H1 (cell line): ENCODE measurements at regions not wholly inside any gene's neighbourhood (a gene's known extent, or its start where the extent isn't known, plus 50 kb on each side); places are given as distances from the start of the nearest gene placed in this dataset.

ENCODE experiments used
- CTCF ChIA-PET: fragments of 300-600 bp; sonication (Branson Sonifier 250); formaldehyde crosslinking; loops from one replicate; lab custom pipeline; 2021; ENCODE audit not compliant: partially characterized antibody; lab: Charles Lee
- POLR2A ChIA-PET: fragments of 300-600 bp; sonication (Branson Sonifier 250); formaldehyde crosslinking; loops from one replicate; lab custom pipeline; 2021; ENCODE audit warnings: inconsistent platforms; ENCODE audit not compliant: partially characterized antibody; lab: Charles Lee
- DNase-seq, 2 experiments: peaks; one replicate each; pipeline versions ENCODE4 v3.0.0 to v3.0.0-alpha.2; 2010 to 2022; ENCODE audit warnings: low spot score in 2 of 2, low read depth in 1 of 2, mixed read lengths in 1 of 2
- FAIRE-seq: peaks from 2 replicates; lab custom pipeline; 2011; peaks lifted over from hg19 to GRCh38; lab: Jason Lieb, UNC
- H2AFZ ChIP-seq: 2 replicates; pipeline ENCODE4 v1.8.1; 2012; ENCODE audit warnings: low read length, inconsistent platforms
- H2AK5ac ChIP-seq: 2 replicates; pipeline ENCODE4 v1.6.1; 2013; ENCODE audit warnings: low read depth, low read length
- H2BK120ac ChIP-seq: replicated peaks from 2 replicates; pipeline ENCODE3; 2013; ENCODE audit warnings: low read depth, low read length, inconsistent platforms
- H2BK12ac ChIP-seq: 2 replicates; pipeline ENCODE4 v1.6.1; 2013; ENCODE audit warnings: low read depth, low read length
- H2BK15ac ChIP-seq: 2 replicates; pipeline ENCODE4 v1.6.1; 2013; ENCODE audit warnings: low read length
- H2BK20ac ChIP-seq: 2 replicates; pipeline ENCODE4 v1.6.1; 2013; ENCODE audit warnings: low read length
- H2BK5ac ChIP-seq: 2 replicates; pipeline ENCODE4 v1.6.1; 2013; ENCODE audit warnings: low read depth, low read length
- H3K14ac ChIP-seq: 2 replicates; pipeline ENCODE4 v1.6.1; 2013; ENCODE audit warnings: inconsistent platforms; ENCODE audit not compliant: insufficient read length
- H3K18ac ChIP-seq: 2 replicates; pipeline ENCODE4 v1.6.1; 2013; ENCODE audit warnings: low read length; ENCODE audit errors: extremely low read depth
- H3K23ac ChIP-seq: 2 replicates; pipeline ENCODE4 v1.6.1; 2013; ENCODE audit warnings: inconsistent platforms; ENCODE audit not compliant: insufficient read length
- H3K23me2 ChIP-seq: 2 replicates; pipeline ENCODE4 v1.6.1; 2013; ENCODE audit warnings: low read depth, low read length
- H3K27ac ChIP-seq: 2 replicates; pipeline ENCODE4 v1.6.1; 2011; ENCODE audit warnings: low read depth, low read length, inconsistent platforms
- H3K27me3 ChIP-seq, 4 experiments: replicated peaks in 1 of 4; 1 replicate in 1 of 4; 2 replicates in 3 of 4; pipeline versions ENCODE4 v1.6.1 to v1.8.1; 2011 to 2013; ENCODE audit warnings: low read length in 3 of 4, mild to moderate bottlenecking in 3 of 4, inconsistent platforms in 2 of 4, mixed read lengths in 2 of 4, moderate library complexity in 1 of 4; ENCODE audit not compliant: control insufficient read depth in 3 of 4, insufficient read depth in 3 of 4; ENCODE audit errors: extremely low read depth in 1 of 4
- H3K36me3 ChIP-seq, 4 experiments: 2 replicates each; pipeline versions ENCODE4 v1.6.1 to v1.8.1; 2011 to 2013; ENCODE audit warnings: mild to moderate bottlenecking in 4 of 4, low read length in 3 of 4, moderate library complexity in 2 of 4, control low read depth in 1 of 4, inconsistent platforms in 1 of 4; ENCODE audit not compliant: insufficient read depth in 4 of 4, control insufficient read depth in 2 of 4
- H3K4ac ChIP-seq: replicated peaks from 2 replicates; pipeline ENCODE3; 2013; ENCODE audit warnings: low read length, low read depth, mixed read lengths, inconsistent platforms; ENCODE audit not compliant: insufficient read length
- H3K4me1 ChIP-seq, 4 experiments: replicated peaks in 1 of 4; 1 replicate in 1 of 4; 2 replicates in 3 of 4; pipeline versions ENCODE4 v1.6.1 to v1.8.1; 2011 to 2013; ENCODE audit warnings: low read length in 3 of 4, inconsistent platforms in 2 of 4, mixed read lengths in 1 of 4; ENCODE audit not compliant: insufficient read depth in 4 of 4, control insufficient read depth in 3 of 4
- H3K4me2 ChIP-seq, 2 experiments: 2 replicates each; pipeline versions ENCODE4 v1.6.1 to v1.8.1; 2011 to 2013; ENCODE audit warnings: low read depth in 2 of 2, low read length in 2 of 2, control low read depth in 1 of 2, inconsistent platforms in 1 of 2, mild to moderate bottlenecking in 1 of 2; ENCODE audit not compliant: insufficient read depth in 1 of 2
- H3K4me3 ChIP-seq, 4 experiments: fragments of 200-600, 300-600 bp in 1 of 4; sonication (generic), shearing (Covaris generic), sonication (Bioruptor Twin) in 1 of 4; 2 replicates each; pipeline versions ENCODE4 v1.5.1 to v1.8.1; 2011 to 2016; ENCODE audit warnings: low read length in 4 of 4, low read depth in 3 of 4, control low read depth in 2 of 4, inconsistent platforms in 2 of 4, mild to moderate bottlenecking in 2 of 4, mixed read lengths in 1 of 4, moderate library complexity in 1 of 4; ENCODE audit not compliant: insufficient read depth in 2 of 4; ENCODE audit errors: extremely low read depth in 1 of 4
- H3K56ac ChIP-seq: replicated peaks from 2 replicates; pipeline ENCODE3; 2013; ENCODE audit warnings: low read depth, mild to moderate bottlenecking, mixed read lengths, low read length, inconsistent platforms; ENCODE audit not compliant: insufficient read length
- H3K79me1 ChIP-seq: 2 replicates; pipeline ENCODE4 v1.6.1; 2013; ENCODE audit warnings: low read depth, low read length, control low read depth
- H3K79me2 ChIP-seq, 2 experiments: 2 replicates each; pipeline versions ENCODE4 v1.6.1 to v1.8.1; 2012 to 2013; ENCODE audit warnings: low read length in 2 of 2, mild to moderate bottlenecking in 2 of 2, inconsistent platforms in 1 of 2; ENCODE audit not compliant: insufficient read depth in 2 of 2, control insufficient read depth in 1 of 2
- H3K9ac ChIP-seq, 4 experiments: replicated peaks in 1 of 4; 1 replicate in 1 of 4; 2 replicates in 3 of 4; pipeline versions ENCODE4 v1.6.1 to v1.8.1; 2011 to 2013; ENCODE audit warnings: low read depth in 3 of 4, low read length in 3 of 4, control low read depth in 2 of 4, mild to moderate bottlenecking in 2 of 4, moderate library complexity in 2 of 4, inconsistent platforms in 1 of 4; ENCODE audit errors: extremely low read depth in 1 of 4
- H3K9me3 ChIP-seq, 2 experiments: 2 replicates each; pipeline versions ENCODE4 v1.6.1 to v1.8.1; 2012 to 2013; ENCODE audit warnings: mild to moderate bottlenecking in 2 of 2, moderate library complexity in 2 of 2, control low read depth in 1 of 2, inconsistent platforms in 1 of 2, low read depth in 1 of 2, low read length in 1 of 2, mixed read lengths in 1 of 2; ENCODE audit not compliant: insufficient read depth in 2 of 2
- H4K20me1 ChIP-seq, 2 experiments: replicated peaks in 1 of 2; 2 replicates each; pipeline versions ENCODE3 to v1.8.1; 2011 to 2013; ENCODE audit warnings: inconsistent platforms in 2 of 2, low read length in 2 of 2, mild to moderate bottlenecking in 1 of 2; ENCODE audit not compliant: insufficient read depth in 2 of 2, control insufficient read depth in 1 of 2
- H4K5ac ChIP-seq: 2 replicates; pipeline ENCODE4 v1.6.1; 2013; ENCODE audit warnings: low read length, low read depth, mixed read lengths, inconsistent platforms; ENCODE audit not compliant: insufficient read length
- H4K8ac ChIP-seq: 2 replicates; pipeline ENCODE4 v1.8.0; 2013; ENCODE audit warnings: mild to moderate bottlenecking, moderate library complexity, low read length, inconsistent platforms; ENCODE audit not compliant: insufficient read depth; ENCODE audit errors: extremely low read depth
- H4K91ac ChIP-seq: replicated peaks from 2 replicates; pipeline ENCODE3; 2013; ENCODE audit warnings: low read length, mixed read lengths, inconsistent platforms; ENCODE audit not compliant: insufficient read length
- JUN ChIP-seq: IDR thresholded peaks from 2 replicates; pipeline ENCODE4 v1.6.1; 2011; ENCODE audit warnings: low read depth, mild to moderate bottlenecking, improper control_type of control experiment, low read length
- USF2 ChIP-seq: IDR thresholded peaks from 2 replicates; pipeline ENCODE4 v1.6.1; 2011; ENCODE audit warnings: low read length, improper control_type of control experiment
- WGBS, 2 experiments: shearing (Covaris generic) in 1 of 2; methylation state at CpG; one replicate each; pipeline versions ENCODE4 v1.1.6 to v1.1.7; 2013 to 2015; ENCODE audit warnings: low lambda C conversion rate in 2 of 2, mixed read lengths in 2 of 2, inconsistent platforms in 1 of 2, low coverage in 1 of 2, missing lambda C conversion rate in 1 of 2; ENCODE audit not compliant: insufficient replicate concordance in 2 of 2, insufficient coverage in 1 of 2, insufficient read length in 1 of 2; ENCODE audit errors: extremely low coverage in 1 of 2, missing lambda C conversion rate in 1 of 2; 5-methylcytosine and 5-hydroxymethylcytosine counted together

GRCh38 chr2:67891642-67892041 lies 171.2 kb downstream of the C1D start:
- H3K9me3 ChIP-seq, result no peaks in the 10 kb centered on the region
- H3K23ac ChIP-seq, result no peak overlapping the region
- H3K56ac ChIP-seq, result no peak overlapping the region
- H2BK120ac ChIP-seq, result no peak overlapping the region
- no peak overlapping the region for H4K8ac ChIP-seq
- FAIRE-seq, result no peak
- no peak overlapping the region for H3K4me2 ChIP-seq
- H3K14ac ChIP-seq, result no peak overlapping the region
- no peak overlapping the region for H3K9ac ChIP-seq
- H2BK20ac ChIP-seq, result no peak overlapping the region
- peaks cover 0 to 6% (median 4%) of the 10 kb centered on the region in 4 experiments; a peak in 6 of 7 replicates for H3K4me1 ChIP-seq
- no peak overlapping the region for H3K18ac ChIP-seq
- no peaks in the 10 kb centered on the region for H4K20me1 ChIP-seq
- H2AFZ ChIP-seq, result no peak overlapping the region
- no peak overlapping the region for H3K27ac ChIP-seq
- H4K91ac ChIP-seq, result no peak overlapping the region
- no peaks in the 10 kb centered on the region for H3K23me2 ChIP-seq
- no peak overlapping the region for H2AK5ac ChIP-seq
- no peak for DNase-seq
- H4K5ac ChIP-seq, result no peak overlapping the region
- ChIA-PET POLR2A (no interaction called here), CTCF (no interaction called here)
- no peak overlapping the region for H3K4ac ChIP-seq
- no peak overlapping the region for H2BK15ac ChIP-seq
- no peak overlapping the region for H2BK12ac ChIP-seq
- H3K4me3 ChIP-seq, result no peak overlapping the region
- H2BK5ac ChIP-seq, result no peak overlapping the region
- no peaks in the 10 kb centered on the region for H3K36me3 ChIP-seq
- WGBS, 2 experiments, result 81% methylated on average over 1 of the region's 1 CpG; no CpG with 5 or more reads in 1 of the 2 experiments
- H3K79me1 ChIP-seq, result no peaks in the 10 kb centered on the region
- no peaks in the 10 kb centered on the region for H3K79me2 ChIP-seq
- peaks cover 0 to 2% (median 0%) of the 10 kb centered on the region in 4 experiments; a peak in 3 of 7 replicates for H3K27me3 ChIP-seq
- no peak for TF ChIP-seq USF2
- no peak for TF ChIP-seq JUN
